PFSK-1 (cell line): ENCODE measurements at regions not wholly inside any gene's neighbourhood (a gene's known extent, or its start where the extent isn't known, plus 50 kb on each side); places are given as distances from the start of the nearest gene placed in this dataset.

Experiments used
- FOXP2 ChIP-seq: optimal IDR thresholded peaks from 2 replicates; pipeline ENCODE3; 2011; ENCODE audit warnings: borderline replicate concordance, control low read depth, inconsistent platforms; ENCODE audit not compliant: insufficient read depth; ENCODE audit errors: extremely low read length, extremely low read depth
- POLR2AphosphoS5 ChIP-seq: IDR thresholded peaks from 2 replicates; pipeline ENCODE4 v1.6.1; 2012; ENCODE audit warnings: low read depth, mild to moderate bottlenecking, control low read depth, low read length, moderate library complexity
- SIN3A ChIP-seq: IDR thresholded peaks from 2 replicates; pipeline ENCODE4 v1.6.1; 2012; ENCODE audit warnings: mild to moderate bottlenecking, low read length, moderate library complexity, borderline replicate concordance; ENCODE audit not compliant: insufficient read depth
- TAF1 ChIP-seq: IDR thresholded peaks from 2 replicates; pipeline ENCODE4 v1.6.1; 2012; ENCODE audit warnings: low read length, control low read depth, borderline replicate concordance; ENCODE audit not compliant: insufficient read depth
- TF ChIP-seq, protein P1 (sequence below), 2 experiments: IDR thresholded peaks; 2 replicates each; pipeline versions ENCODE4 v1.6.1 to v1.8.0; 2011 to 2012; ENCODE audit warnings: low read depth in 2 of 2, low read length in 2 of 2, control low read depth in 1 of 2, inconsistent platforms in 1 of 2, mild to moderate bottlenecking in 1 of 2, moderate library complexity in 1 of 2; ENCODE audit not compliant: insufficient read depth in 1 of 2

DNA sequence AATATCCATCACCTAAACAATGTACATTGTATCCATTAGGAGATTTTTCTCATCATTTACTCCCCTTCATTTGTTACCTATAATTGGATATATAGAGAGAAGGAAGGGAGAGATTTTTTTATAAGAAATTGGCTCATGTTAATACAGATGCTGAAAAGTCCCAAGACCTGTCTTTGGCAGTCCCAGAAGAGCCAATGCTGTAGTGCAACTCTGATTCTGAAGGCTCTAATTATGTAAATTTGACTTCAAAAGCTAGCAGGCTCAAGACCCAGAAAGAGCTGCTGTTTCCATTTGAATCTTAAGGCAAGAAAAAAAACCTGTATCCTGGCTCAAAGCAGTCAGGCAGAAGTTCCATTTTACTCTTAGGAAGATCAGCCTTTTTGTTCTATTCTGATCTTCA is 1245.5 kb upstream of the FAM98A start:
- TF ChIP-seq POLR2AphosphoS5 (no peak), SIN3A (no peak), TAF1 (no peak), FOXP2 (no peak)
- TF ChIP-seq, protein P1, sequence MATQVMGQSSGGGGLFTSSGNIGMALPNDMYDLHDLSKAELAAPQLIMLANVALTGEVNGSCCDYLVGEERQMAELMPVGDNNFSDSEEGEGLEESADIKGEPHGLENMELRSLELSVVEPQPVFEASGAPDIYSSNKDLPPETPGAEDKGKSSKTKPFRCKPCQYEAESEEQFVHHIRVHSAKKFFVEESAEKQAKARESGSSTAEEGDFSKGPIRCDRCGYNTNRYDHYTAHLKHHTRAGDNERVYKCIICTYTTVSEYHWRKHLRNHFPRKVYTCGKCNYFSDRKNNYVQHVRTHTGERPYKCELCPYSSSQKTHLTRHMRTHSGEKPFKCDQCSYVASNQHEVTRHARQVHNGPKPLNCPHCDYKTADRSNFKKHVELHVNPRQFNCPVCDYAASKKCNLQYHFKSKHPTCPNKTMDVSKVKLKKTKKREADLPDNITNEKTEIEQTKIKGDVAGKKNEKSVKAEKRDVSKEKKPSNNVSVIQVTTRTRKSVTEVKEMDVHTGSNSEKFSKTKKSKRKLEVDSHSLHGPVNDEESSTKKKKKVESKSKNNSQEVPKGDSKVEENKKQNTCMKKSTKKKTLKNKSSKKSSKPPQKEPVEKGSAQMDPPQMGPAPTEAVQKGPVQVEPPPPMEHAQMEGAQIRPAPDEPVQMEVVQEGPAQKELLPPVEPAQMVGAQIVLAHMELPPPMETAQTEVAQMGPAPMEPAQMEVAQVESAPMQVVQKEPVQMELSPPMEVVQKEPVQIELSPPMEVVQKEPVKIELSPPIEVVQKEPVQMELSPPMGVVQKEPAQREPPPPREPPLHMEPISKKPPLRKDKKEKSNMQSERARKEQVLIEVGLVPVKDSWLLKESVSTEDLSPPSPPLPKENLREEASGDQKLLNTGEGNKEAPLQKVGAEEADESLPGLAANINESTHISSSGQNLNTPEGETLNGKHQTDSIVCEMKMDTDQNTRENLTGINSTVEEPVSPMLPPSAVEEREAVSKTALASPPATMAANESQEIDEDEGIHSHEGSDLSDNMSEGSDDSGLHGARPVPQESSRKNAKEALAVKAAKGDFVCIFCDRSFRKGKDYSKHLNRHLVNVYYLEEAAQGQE (IDR thresholded peaks at IDR 0.05; ENCODE audit: insufficient read depth in 1 of 2, low read depth in 2 of 2, low read length in 2 of 2): no peak

DNA sequence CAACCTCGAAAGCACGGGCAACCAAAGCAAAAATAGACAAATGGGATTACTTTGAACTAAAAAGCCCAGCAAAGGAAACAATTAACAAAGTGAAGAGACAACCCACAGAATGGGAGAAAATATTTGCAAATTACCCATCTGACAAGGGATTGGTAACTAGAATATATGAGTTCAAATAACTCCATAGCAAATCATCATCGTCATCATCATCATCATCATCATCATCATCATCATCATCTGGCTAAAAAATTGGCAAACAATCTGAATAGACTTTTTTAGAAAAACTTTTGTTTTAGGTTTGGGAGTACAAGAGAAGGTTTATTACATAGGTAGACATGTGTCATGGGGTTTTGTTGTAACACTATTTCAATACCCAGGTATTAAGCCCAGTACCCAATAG is 1239.3 kb upstream of the FAM98A start:
- TF ChIP-seq SIN3A (no peak), POLR2AphosphoS5 (no peak), TAF1 (no peak), FOXP2 (no peak)
- TF ChIP-seq, protein P1 (IDR thresholded peaks at IDR 0.05; ENCODE audit: insufficient read depth in 1 of 2, low read depth in 2 of 2, low read length in 2 of 2): no peak

DNA sequence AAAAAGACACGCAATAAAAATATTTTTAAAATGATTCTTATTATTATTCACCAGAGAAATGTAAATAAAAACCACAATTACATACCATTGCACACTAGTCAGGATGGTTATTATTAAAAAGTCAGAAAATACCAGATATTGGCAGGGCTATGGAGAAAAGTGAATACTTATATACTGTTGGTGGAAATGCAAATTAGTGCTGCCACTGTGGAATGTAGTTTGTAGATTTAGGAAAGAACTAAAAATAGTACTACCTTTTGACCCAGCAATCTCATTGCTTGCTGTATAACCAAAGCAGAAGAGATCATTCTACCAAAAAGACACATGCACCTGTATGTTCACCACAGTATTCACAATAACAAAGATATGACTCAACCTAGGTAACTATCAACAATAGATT is 1237.3 kb upstream of the FAM98A start:
- TF ChIP-seq SIN3A: no peak
- TF ChIP-seq, protein P1 (IDR thresholded peaks at IDR 0.05; ENCODE audit: insufficient read depth in 1 of 2, low read depth in 2 of 2, low read length in 2 of 2): no peak
- TF ChIP-seq POLR2AphosphoS5: no peak
- TF ChIP-seq FOXP2: no peak
- TF ChIP-seq TAF1: no peak

DNA sequence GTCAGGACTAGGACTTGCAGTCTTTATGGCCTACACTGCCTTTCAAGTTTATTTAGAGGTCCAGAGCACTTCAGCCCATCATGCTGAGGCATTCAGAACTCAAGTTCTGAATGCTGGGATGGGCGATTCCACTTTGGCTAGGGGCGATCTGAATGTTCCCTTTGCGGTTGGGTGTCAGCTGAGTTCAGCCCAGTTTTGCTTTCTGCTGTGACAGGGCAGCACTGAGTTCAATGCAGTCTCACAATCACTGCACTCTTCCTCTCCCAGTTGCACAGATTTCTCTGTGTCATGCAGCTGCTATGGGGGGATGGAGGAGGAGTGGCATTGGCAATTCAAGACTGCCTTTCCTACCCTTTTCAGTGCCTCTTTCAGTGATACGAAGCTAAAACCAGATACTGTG is 1232.0 kb upstream of the FAM98A start:
- TF ChIP-seq SIN3A (no peak), POLR2AphosphoS5 (no peak), TAF1 (no peak), FOXP2 (no peak)
- TF ChIP-seq, protein P1 (IDR thresholded peaks at IDR 0.05; ENCODE audit: insufficient read depth in 1 of 2, low read depth in 2 of 2, low read length in 2 of 2): no peak

DNA sequence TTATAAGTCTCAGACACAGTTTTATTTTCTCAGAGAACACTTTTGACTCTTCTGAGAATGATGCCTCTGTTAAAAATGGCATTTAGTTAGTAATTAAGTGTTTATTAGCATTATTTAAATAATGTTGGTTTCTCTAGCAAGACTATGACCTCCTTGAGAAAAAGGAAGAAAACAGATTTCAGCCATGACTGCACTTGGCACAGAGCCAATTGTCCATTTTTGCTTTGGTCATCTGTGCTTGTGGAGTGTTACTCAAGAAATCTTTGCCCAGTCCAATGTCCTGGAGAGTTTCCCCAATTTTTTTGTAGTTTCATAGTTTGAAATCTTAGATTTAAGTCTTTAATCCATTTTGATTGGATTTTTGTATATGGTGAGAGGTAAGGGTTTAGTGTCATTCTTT is 1229.4 kb upstream of the FAM98A start:
- TF ChIP-seq POLR2AphosphoS5 (no peak), FOXP2 (no peak), TAF1 (no peak)
